ENCODE measurements at regions not wholly inside any gene's neighbourhood (a gene's known extent, or its start where the extent isn't known, plus 50 kb on each side); places are given as distances from the start of the nearest gene placed in this dataset.

DNA sequence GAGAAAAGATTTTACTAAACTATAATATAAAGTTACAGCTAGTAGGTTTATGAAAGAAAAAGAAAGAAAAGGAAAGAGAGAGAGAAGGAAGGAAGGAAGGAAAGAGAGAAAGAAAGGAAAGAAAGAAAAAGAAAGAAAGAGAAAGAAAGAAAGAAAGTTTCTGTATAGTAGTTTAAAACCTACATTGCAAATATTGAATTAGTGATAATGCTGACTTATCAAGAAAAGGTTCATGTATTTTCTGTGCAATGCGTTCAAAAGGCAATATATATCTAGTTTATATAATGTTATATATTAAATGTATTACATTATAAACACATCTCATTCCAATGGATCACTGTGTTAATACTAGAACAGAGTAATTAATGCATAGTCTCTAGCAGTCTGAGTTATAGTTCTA is 648.4 kb downstream of the ZBBX start:
- BruUV-seq (replicated peaks) = no TSS peak
- intact Hi-C loops (cut with micrococcal nuclease; ENCODE audit: unreplicated experiment) (no loop called here), in situ Hi-C loops (cut with HindIII; ENCODE audit: low pct_unique_long_range_greater_than_20kb, low sequenced_read_pairs) (no loop called here)
- no peak for DNase-seq (ENCODE audit: low read depth, low spot score)
- ChIA-PET CTCF (no interaction called here), POLR2A (no interaction called here)
- Histone ChIP-seq H3K27ac (ENCODE audit: low read length) (no peak overlapping the region), H3K27me3 (ENCODE audit: control insufficient read depth, insufficient read depth, low read length) (no peaks in the 10 kb centered on the region), H3K4me1 (ENCODE audit: control insufficient read depth, insufficient read depth, low read length) (no peaks in the 10 kb centered on the region), H3K4me3 (ENCODE audit: low read depth in 2 of 2, low read length in 2 of 2) (no peak overlapping the region), H3K36me3 (ENCODE audit: control insufficient read depth, insufficient read depth, low read length) (no peaks in the 10 kb centered on the region), H3K9me3 (ENCODE audit: control insufficient read depth, insufficient read depth, low read depth, low read length) (no peaks in the 10 kb centered on the region; the same call in 1 of the 2 replicates)
- ATAC-seq = no peak
- TF ChIP-seq, protein P1, sequence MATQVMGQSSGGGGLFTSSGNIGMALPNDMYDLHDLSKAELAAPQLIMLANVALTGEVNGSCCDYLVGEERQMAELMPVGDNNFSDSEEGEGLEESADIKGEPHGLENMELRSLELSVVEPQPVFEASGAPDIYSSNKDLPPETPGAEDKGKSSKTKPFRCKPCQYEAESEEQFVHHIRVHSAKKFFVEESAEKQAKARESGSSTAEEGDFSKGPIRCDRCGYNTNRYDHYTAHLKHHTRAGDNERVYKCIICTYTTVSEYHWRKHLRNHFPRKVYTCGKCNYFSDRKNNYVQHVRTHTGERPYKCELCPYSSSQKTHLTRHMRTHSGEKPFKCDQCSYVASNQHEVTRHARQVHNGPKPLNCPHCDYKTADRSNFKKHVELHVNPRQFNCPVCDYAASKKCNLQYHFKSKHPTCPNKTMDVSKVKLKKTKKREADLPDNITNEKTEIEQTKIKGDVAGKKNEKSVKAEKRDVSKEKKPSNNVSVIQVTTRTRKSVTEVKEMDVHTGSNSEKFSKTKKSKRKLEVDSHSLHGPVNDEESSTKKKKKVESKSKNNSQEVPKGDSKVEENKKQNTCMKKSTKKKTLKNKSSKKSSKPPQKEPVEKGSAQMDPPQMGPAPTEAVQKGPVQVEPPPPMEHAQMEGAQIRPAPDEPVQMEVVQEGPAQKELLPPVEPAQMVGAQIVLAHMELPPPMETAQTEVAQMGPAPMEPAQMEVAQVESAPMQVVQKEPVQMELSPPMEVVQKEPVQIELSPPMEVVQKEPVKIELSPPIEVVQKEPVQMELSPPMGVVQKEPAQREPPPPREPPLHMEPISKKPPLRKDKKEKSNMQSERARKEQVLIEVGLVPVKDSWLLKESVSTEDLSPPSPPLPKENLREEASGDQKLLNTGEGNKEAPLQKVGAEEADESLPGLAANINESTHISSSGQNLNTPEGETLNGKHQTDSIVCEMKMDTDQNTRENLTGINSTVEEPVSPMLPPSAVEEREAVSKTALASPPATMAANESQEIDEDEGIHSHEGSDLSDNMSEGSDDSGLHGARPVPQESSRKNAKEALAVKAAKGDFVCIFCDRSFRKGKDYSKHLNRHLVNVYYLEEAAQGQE (IDR thresholded peaks at IDR 0.05; ENCODE audit: insufficient read depth in 1 of 2, low read depth in 2 of 2, low read length in 1 of 2) = no peak
- TF ChIP-seq POLR2AphosphoS5 (IDR thresholded peaks at IDR 0.05; ENCODE audit: low read depth, low read length) (no peak), SIN3A (IDR thresholded peaks at IDR 0.05; ENCODE audit: borderline replicate concordance, insufficient read depth, low read depth, low read length) (no peak), TCF7L2 (IDR thresholded peaks at IDR 0.05; ENCODE audit: low read depth, low read length) (no peak)
- TF ChIP-seq, protein P2, sequence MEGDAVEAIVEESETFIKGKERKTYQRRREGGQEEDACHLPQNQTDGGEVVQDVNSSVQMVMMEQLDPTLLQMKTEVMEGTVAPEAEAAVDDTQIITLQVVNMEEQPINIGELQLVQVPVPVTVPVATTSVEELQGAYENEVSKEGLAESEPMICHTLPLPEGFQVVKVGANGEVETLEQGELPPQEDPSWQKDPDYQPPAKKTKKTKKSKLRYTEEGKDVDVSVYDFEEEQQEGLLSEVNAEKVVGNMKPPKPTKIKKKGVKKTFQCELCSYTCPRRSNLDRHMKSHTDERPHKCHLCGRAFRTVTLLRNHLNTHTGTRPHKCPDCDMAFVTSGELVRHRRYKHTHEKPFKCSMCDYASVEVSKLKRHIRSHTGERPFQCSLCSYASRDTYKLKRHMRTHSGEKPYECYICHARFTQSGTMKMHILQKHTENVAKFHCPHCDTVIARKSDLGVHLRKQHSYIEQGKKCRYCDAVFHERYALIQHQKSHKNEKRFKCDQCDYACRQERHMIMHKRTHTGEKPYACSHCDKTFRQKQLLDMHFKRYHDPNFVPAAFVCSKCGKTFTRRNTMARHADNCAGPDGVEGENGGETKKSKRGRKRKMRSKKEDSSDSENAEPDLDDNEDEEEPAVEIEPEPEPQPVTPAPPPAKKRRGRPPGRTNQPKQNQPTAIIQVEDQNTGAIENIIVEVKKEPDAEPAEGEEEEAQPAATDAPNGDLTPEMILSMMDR (IDR thresholded peaks at IDR 0.05) = no peak

DNA sequence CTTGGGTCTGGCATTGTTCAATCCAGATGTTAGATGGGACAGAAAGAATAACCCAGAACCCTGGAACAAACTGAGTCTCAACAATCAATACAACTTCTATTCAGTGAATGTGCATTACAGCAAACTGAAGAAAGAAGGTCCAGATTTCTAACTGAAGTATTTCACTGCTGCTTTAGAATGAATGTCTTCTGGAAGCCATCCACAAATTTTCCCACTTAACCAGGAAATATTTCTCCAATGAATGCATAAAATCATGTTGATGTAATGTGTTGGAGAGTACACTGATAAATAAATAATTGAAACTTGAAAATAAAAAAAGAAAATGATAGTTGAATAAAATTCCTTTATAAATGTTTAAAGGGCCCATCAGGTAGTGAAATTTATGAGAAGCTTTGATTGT is 658.6 kb downstream of the ZBBX start:
- Histone ChIP-seq H3K27me3 (ENCODE audit: control insufficient read depth, insufficient read depth, low read length) (no peaks in the 10 kb centered on the region), H3K27ac (ENCODE audit: low read length) (no peak overlapping the region), H3K9me3 (ENCODE audit: control insufficient read depth, insufficient read depth, low read depth, low read length) (peaks cover 3% of the 10 kb centered on the region; the same call in 1 of the 2 replicates), H3K36me3 (ENCODE audit: control insufficient read depth, insufficient read depth, low read length) (no peaks in the 10 kb centered on the region), H3K4me3 (ENCODE audit: low read depth in 2 of 2, low read length in 2 of 2) (no peak overlapping the region), H3K4me1 (ENCODE audit: control insufficient read depth, insufficient read depth, low read length) (no peaks in the 10 kb centered on the region)
- POLR2A ChIA-PET = no interaction called here
- DNase-seq (ENCODE audit: low read depth, low spot score) (no peak), ATAC-seq (no peak)
- intact Hi-C loops (cut with micrococcal nuclease; ENCODE audit: unreplicated experiment) = no loop called here
- BruUV-seq (replicated peaks) = no TSS peak
- no peak for TF ChIP-seq POLR2AphosphoS5 (IDR thresholded peaks at IDR 0.05; ENCODE audit: low read depth, low read length)
- CTCF ChIA-PET = no interaction called here
- in situ Hi-C loops (cut with HindIII; ENCODE audit: low pct_unique_long_range_greater_than_20kb, low sequenced_read_pairs) = no loop called here

DNA sequence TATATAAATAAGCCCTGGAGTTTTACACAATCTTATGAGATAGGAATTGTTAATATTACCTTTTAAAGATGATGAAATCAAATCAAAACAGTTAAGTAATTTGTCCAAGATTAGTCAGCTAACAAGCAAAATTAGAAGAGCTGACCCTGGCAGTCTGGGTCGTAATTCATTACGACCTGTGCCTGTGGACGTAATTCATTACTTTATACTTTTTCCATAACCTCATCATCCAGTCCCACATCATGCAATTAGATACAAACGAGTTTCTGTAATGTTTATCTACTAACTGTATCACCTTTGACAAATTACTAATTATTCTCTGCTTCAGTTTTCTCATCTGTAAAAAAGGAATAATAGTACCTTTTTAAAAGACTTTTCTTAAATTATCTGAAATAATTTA is 665.9 kb downstream of the ZBBX start:
- ChIA-PET POLR2A (no interaction called here), CTCF (no interaction called here)
- ATAC-seq (no peak), DNase-seq (ENCODE audit: low read depth, low spot score) (no peak)
- Histone ChIP-seq H3K36me3 (ENCODE audit: control insufficient read depth, insufficient read depth, low read length) (no peaks in the 10 kb centered on the region), H3K4me3 (ENCODE audit: low read depth in 2 of 2, low read length in 2 of 2) (no peak overlapping the region), H3K9me3 (ENCODE audit: control insufficient read depth, insufficient read depth, low read depth, low read length) (no peaks in the 10 kb centered on the region), H3K27ac (ENCODE audit: low read length) (no peak overlapping the region), H3K4me1 (ENCODE audit: control insufficient read depth, insufficient read depth, low read length) (no peaks in the 10 kb centered on the region), H3K27me3 (ENCODE audit: control insufficient read depth, insufficient read depth, low read length) (no peaks in the 10 kb centered on the region)
- BruUV-seq (replicated peaks) = no TSS peak
- in situ Hi-C loops (cut with HindIII; ENCODE audit: low pct_unique_long_range_greater_than_20kb, low sequenced_read_pairs) (no loop called here), intact Hi-C loops (cut with micrococcal nuclease; ENCODE audit: unreplicated experiment) (no loop called here)
- TF ChIP-seq POLR2AphosphoS5 (IDR thresholded peaks at IDR 0.05; ENCODE audit: low read depth, low read length) = no peak
- TF ChIP-seq, protein P2 (IDR thresholded peaks at IDR 0.05) = no peak
